ENCODE measurements at regions not wholly inside any gene's neighbourhood (a gene's known extent, or its start where the extent isn't known, plus 50 kb on each side); places are given as distances from the start of the nearest gene placed in this dataset.

DNA sequence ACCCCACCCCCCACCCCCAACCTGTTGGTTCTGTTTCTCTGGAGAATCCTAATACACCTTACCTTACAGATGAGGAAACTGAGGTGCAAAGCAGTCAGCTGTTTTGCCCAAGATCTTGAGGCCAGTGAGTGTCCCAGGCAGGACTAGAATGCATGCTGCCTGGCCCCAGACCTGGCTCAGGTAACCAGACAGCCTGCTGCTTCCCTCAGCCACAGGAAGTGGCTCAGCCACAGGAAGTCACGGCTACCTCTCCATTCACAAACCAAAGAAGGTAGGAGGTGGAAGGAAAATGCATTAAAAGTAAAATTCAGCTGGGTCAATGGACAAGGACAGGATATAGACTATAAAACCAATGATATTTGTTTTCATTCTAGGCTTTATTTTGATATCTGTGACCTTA lies 517.6 kb downstream of the CD83 start:
- TF ChIP-seq POLR2A (IDR thresholded peaks at IDR 0.05; ENCODE audit: low read length): no peak
- no peak for TF ChIP-seq GATA1 (IDR thresholded peaks at IDR 0.05; ENCODE audit: low read depth, low read length)

All from erythroblast (primary cell).